Right atrium auricular region (tissue), 2 donors: ENCODE measurements at regions not wholly inside any gene's neighbourhood (a gene's known extent, or its start where the extent isn't known, plus 50 kb on each side); places are given as distances from the start of the nearest gene placed in this dataset.
"Not testable (repeated sequence)": the region's sequence is repeated elsewhere in the genome, so short reads cannot be mapped to it uniquely, and the experiment has no call there.

ENCODE experiments used
- DNase-seq: peaks from one replicate; pipeline ENCODE4 v3.0.0-alpha.2; 2019; ENCODE audit warnings: low spot score
- H3K27ac ChIP-seq, 2 donors: fragments of 200-600 bp; sonication (generic); 1 replicate in 1 of 2; 2 replicates in 1 of 2; pipeline ENCODE4 v1.5.1; 2016 to 2019
- H3K27me3 ChIP-seq, 2 donors: fragments of 200-600 bp; sonication (generic); one replicate each; pipeline versions ENCODE4 v1.5.1 to v1.6.0; 2017 to 2019
- H3K36me3 ChIP-seq: fragments of 200-600 bp; sonication (generic); one replicate; pipeline ENCODE4 v1.5.1; 2016
- H3K4me1 ChIP-seq, 2 donors: fragments of 200-600 bp; sonication (generic); one replicate each; pipeline versions ENCODE4 v1.5.1 to v1.6.0; 2017 to 2019
- H3K4me3 ChIP-seq, 2 donors: fragments of 200-600 bp; sonication (generic); 1 replicate in 1 of 2; 2 replicates in 1 of 2; pipeline ENCODE4 v1.5.1; 2017 to 2019; ENCODE audit warnings: mild to moderate bottlenecking in 1 of 2, moderate library complexity in 1 of 2
- H3K9me3 ChIP-seq, 2 donors: fragments of 200-600 bp; sonication (generic); one replicate each; pipeline ENCODE4 v1.5.1; 2019
- CTCF ChIP-seq, 2 donors: fragments of 200-600 bp; sonication (generic); IDR thresholded peaks; one replicate each; pipeline ENCODE4 v1.5.1; 2019; ENCODE audit warnings: antibody characterized with exemption in 2 of 2

GRCh38 chr5:25090275-25090674 lies 445.5 kb upstream of the CDH10 start:
- Histone ChIP-seq H3K27me3 (no peaks in the 10 kb centered on the region), H3K27ac (no peak overlapping the region), H3K4me1 (no peaks in the 10 kb centered on the region), H3K9me3 (no peaks in the 10 kb centered on the region), H3K4me3 (no peak overlapping the region), H3K36me3 (no peaks in the 10 kb centered on the region)
- DNase-seq, result no peak
- TF ChIP-seq CTCF (IDR thresholded peaks at IDR 0.05), result no peak

GRCh38 chr5:25088689-25089088 lies 443.9 kb upstream of the CDH10 start:
- not testable (repeated sequence) for H3K27ac ChIP-seq, H3K27me3 ChIP-seq, DNase-seq, H3K4me3 ChIP-seq, H3K4me1 ChIP-seq, H3K36me3 ChIP-seq, H3K9me3 ChIP-seq

GRCh38 chr5:25083261-25083660 lies 438.5 kb upstream of the CDH10 start:
- H3K27me3 ChIP-seq, H3K4me1 ChIP-seq, H3K4me3 ChIP-seq, H3K27ac ChIP-seq, H3K9me3 ChIP-seq, H3K36me3 ChIP-seq, DNase-seq: not testable (repeated sequence)

GRCh38 chr5:25066239-25066638 lies 421.5 kb upstream of the CDH10 start:
- no peak for DNase-seq

GRCh38 chr5:25064306-25064705 lies 419.5 kb upstream of the CDH10 start:
- no peak for DNase-seq
- no peaks in the 10 kb centered on the region for H3K4me1 ChIP-seq
- H3K27me3 ChIP-seq, result no peaks in the 10 kb centered on the region
- H3K27ac ChIP-seq, result no peak overlapping the region
- no peaks in the 10 kb centered on the region for H3K9me3 ChIP-seq
- no peak overlapping the region for H3K4me3 ChIP-seq
- H3K36me3 ChIP-seq, result no peaks in the 10 kb centered on the region
- no peak for TF ChIP-seq CTCF (IDR thresholded peaks at IDR 0.05)

More at GRCh38 chr5:25066239-25066638, 421.5 kb upstream of the CDH10 start:
- no peak overlapping the region for H3K4me3 ChIP-seq
- H3K4me1 ChIP-seq, result no peaks in the 10 kb centered on the region
- no peak overlapping the region for H3K27ac ChIP-seq
- no peaks in the 10 kb centered on the region for H3K9me3 ChIP-seq
- TF ChIP-seq CTCF (IDR thresholded peaks at IDR 0.05), result no peak
- H3K27me3 ChIP-seq, result no peaks in the 10 kb centered on the region
- no peaks in the 10 kb centered on the region for H3K36me3 ChIP-seq

GRCh38 chr5:25060575-25060974 lies 415.8 kb upstream of the CDH10 start:
- no peak overlapping the region for H3K4me3 ChIP-seq
- no peaks in the 10 kb centered on the region for H3K4me1 ChIP-seq
- no peaks in the 10 kb centered on the region for H3K27me3 ChIP-seq
- no peaks in the 10 kb centered on the region for H3K9me3 ChIP-seq
- no peaks in the 10 kb centered on the region for H3K36me3 ChIP-seq
- no peak overlapping the region for H3K27ac ChIP-seq
- DNase-seq, result no peak
- TF ChIP-seq CTCF (IDR thresholded peaks at IDR 0.05), result no peak

- no peak for DNase-seq
- Histone ChIP-seq H3K27ac (no peak overlapping the region), H3K36me3 (no peaks in the 10 kb centered on the region), H3K9me3 (no peaks in the 10 kb centered on the region), H3K27me3 (no peaks in the 10 kb centered on the region), H3K4me1 (no peaks in the 10 kb centered on the region), H3K4me3 (no peak overlapping the region)
- TF ChIP-seq CTCF (IDR thresholded peaks at IDR 0.05), result no peak
Measured at GRCh38 chr5:25056836-25057235, 412.1 kb upstream of the CDH10 start.
